PFSK-1 (cell line): ENCODE measurements at regions not wholly inside any gene's neighbourhood (a gene's known extent, or its start where the extent isn't known, plus 50 kb on each side); places are given as distances from the start of the nearest gene placed in this dataset.

Experiments
- FOXP2 ChIP-seq: optimal IDR thresholded peaks from 2 replicates; pipeline ENCODE3; 2011; ENCODE audit warnings: borderline replicate concordance, control low read depth, inconsistent platforms; ENCODE audit not compliant: insufficient read depth; ENCODE audit errors: extremely low read length, extremely low read depth
- POLR2AphosphoS5 ChIP-seq: IDR thresholded peaks from 2 replicates; pipeline ENCODE4 v1.6.1; 2012; ENCODE audit warnings: low read depth, mild to moderate bottlenecking, control low read depth, low read length, moderate library complexity
- SIN3A ChIP-seq: IDR thresholded peaks from 2 replicates; pipeline ENCODE4 v1.6.1; 2012; ENCODE audit warnings: mild to moderate bottlenecking, low read length, moderate library complexity, borderline replicate concordance; ENCODE audit not compliant: insufficient read depth
- TAF1 ChIP-seq: IDR thresholded peaks from 2 replicates; pipeline ENCODE4 v1.6.1; 2012; ENCODE audit warnings: low read length, control low read depth, borderline replicate concordance; ENCODE audit not compliant: insufficient read depth
- TF ChIP-seq, protein P1 (sequence below), 2 experiments: IDR thresholded peaks; 2 replicates each; pipeline versions ENCODE4 v1.6.1 to v1.8.0; 2011 to 2012; ENCODE audit warnings: low read depth in 2 of 2, low read length in 2 of 2, control low read depth in 1 of 2, inconsistent platforms in 1 of 2, mild to moderate bottlenecking in 1 of 2, moderate library complexity in 1 of 2; ENCODE audit not compliant: insufficient read depth in 1 of 2

DNA sequence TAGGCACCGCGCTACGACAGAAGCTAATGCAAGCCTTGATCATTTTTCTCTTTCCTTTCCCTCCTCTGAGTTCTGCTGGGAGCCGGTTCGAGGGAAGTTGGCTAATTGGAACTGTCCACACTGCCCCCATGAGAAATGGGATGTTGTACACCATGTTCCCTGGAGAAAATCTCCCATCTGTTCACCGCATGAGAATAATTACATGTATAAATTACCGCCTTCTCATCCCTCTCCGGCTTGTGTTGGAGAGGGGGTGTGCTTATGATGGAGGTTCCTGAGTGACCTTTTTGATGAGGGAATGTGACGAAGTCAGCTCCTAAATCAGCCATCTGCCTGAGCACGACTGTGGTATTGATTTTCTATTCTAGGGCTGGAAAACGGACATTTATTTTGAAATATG, 320.2 kb upstream of the SULF2 start:
- TF ChIP-seq SIN3A (no peak), FOXP2 (no peak), POLR2AphosphoS5 (no peak), TAF1 (no peak)
- TF ChIP-seq, protein P1, sequence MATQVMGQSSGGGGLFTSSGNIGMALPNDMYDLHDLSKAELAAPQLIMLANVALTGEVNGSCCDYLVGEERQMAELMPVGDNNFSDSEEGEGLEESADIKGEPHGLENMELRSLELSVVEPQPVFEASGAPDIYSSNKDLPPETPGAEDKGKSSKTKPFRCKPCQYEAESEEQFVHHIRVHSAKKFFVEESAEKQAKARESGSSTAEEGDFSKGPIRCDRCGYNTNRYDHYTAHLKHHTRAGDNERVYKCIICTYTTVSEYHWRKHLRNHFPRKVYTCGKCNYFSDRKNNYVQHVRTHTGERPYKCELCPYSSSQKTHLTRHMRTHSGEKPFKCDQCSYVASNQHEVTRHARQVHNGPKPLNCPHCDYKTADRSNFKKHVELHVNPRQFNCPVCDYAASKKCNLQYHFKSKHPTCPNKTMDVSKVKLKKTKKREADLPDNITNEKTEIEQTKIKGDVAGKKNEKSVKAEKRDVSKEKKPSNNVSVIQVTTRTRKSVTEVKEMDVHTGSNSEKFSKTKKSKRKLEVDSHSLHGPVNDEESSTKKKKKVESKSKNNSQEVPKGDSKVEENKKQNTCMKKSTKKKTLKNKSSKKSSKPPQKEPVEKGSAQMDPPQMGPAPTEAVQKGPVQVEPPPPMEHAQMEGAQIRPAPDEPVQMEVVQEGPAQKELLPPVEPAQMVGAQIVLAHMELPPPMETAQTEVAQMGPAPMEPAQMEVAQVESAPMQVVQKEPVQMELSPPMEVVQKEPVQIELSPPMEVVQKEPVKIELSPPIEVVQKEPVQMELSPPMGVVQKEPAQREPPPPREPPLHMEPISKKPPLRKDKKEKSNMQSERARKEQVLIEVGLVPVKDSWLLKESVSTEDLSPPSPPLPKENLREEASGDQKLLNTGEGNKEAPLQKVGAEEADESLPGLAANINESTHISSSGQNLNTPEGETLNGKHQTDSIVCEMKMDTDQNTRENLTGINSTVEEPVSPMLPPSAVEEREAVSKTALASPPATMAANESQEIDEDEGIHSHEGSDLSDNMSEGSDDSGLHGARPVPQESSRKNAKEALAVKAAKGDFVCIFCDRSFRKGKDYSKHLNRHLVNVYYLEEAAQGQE (IDR thresholded peaks at IDR 0.05; ENCODE audit: insufficient read depth in 1 of 2, low read depth in 2 of 2, low read length in 2 of 2) = no peak

DNA sequence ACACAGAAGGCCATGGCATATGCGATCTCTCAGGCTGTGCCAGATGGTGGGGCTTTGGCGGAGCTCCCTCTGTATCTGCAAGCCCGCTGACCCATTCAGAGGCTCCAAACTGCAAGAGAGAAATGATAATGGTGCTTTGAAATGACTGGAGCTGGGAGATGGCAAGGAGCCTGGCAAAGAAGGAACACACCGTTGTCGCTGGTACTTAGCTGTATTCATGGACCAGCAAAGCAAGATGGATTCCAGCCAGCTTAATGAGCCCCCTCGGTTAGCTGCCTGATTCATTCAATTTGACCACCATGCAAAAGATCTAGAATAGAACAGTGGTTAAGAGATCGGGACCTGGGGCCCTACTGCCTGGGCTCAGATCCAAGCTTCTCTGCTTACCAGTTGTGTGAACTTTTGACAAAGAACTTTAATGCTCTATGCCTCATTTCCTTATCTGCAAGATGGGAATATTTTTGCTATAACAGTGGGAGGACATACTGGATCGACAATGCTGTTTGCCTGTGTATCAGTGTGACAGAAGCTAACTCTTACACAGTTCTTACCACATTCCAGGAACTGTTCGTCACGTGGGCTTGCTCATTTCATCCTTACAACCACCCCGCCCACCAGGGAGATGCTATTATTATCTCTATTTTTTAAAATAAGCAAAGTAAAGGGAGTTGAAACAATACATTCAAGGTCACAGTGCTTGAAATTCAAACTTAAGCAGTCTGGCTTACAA, 317.8 kb upstream of the SULF2 start:
- no peak for TF ChIP-seq POLR2AphosphoS5
- TF ChIP-seq SIN3A = no peak
- no peak for TF ChIP-seq TAF1
- no peak for TF ChIP-seq FOXP2

DNA sequence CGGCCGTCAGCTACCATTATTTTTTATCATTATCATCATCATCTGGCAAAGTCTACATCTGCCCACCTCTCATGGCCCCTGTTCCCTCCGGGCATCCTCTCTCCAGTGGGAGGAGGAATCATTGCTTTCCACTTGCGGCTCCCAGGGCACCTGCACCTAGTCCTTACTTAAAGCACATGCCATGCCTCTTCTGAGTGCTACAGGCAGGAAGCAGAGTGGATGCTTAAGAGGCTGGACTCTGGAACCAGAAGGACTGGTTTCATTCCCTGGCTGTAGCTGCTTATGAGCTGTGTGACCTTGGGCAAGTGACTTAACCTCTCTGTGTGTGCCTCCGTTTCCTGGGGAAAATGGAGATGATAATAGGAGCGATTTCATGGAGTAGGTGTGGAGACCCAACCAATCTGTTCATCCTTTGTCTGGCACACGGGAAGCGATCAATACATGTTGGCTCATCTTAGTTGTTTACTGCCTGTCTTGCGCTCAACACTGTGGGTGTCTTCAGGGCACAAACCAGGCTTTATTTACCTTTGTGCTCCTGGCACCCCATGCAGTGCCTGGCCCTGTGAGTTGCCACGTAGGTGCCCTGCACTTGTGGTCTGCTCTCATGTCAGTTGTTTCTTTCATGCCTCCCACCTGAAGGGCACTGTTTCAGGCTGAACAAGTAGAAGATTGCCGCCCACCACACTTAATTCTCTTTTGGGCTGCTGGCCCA, 317.0 kb upstream of the SULF2 start:
- TF ChIP-seq TAF1 (no peak), FOXP2 (no peak), POLR2AphosphoS5 (no peak), SIN3A (no peak)
- TF ChIP-seq, protein P1 (IDR thresholded peaks at IDR 0.05; ENCODE audit: insufficient read depth in 1 of 2, low read depth in 2 of 2, low read length in 2 of 2) = no peak

DNA sequence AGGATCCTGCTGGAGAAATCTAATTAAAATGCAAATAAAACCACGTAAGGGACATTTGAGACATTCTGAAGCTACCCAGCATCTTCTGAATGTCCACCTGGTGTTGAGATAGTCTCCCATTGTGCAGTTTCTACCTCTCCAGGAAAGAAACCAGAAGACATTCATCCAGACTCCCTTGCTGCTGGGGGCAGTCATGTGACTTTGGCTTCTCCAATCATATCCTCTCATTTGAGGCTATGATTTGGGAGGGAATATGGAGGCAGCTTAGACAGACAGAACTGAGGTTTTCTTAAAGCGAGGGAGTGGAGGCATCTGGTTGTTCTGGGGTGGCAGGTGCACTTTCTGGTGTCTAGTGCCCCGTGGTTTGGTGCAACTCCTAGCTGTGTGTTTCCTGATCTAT, 315.2 kb upstream of the SULF2 start:
- TF ChIP-seq POLR2AphosphoS5 (no peak), SIN3A (no peak), FOXP2 (no peak), TAF1 (no peak)
- TF ChIP-seq, protein P1 (IDR thresholded peaks at IDR 0.05; ENCODE audit: insufficient read depth in 1 of 2, low read depth in 2 of 2, low read length in 2 of 2) = no peak

DNA sequence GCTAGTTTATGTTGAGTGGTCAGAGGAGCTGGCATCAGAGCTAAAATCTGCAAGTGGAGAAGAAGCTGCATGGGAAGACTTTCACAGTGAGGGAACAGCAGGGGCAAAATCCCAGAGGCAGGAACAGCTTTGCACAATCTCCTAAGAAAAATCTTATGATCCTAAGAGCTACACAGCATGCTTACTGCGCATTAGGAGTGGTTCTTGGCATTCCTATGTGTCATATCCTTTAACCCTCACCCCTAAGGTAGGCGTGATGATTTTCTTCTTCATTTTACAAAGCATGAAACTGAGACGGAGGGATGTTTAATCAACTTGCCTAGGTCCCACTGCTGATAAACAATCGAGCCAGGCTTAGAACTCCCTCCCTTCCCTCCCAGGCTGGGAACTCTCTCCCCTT, 313.6 kb upstream of the SULF2 start:
- TF ChIP-seq TAF1 (no peak), FOXP2 (no peak), SIN3A (no peak), POLR2AphosphoS5 (no peak)
- TF ChIP-seq, protein P1 (IDR thresholded peaks at IDR 0.05; ENCODE audit: insufficient read depth in 1 of 2, low read depth in 2 of 2, low read length in 2 of 2) = no peak
